ENCODE measurements at regions not wholly inside any gene's neighbourhood (a gene's known extent, or its start where the extent isn't known, plus 50 kb on each side); places are given as distances from the start of the nearest gene placed in this dataset.

- intact Hi-C loops (cut with micrococcal nuclease; ENCODE audit: unreplicated experiment) (no loop called here), in situ Hi-C loops (cut with HindIII; ENCODE audit: low pct_unique_long_range_greater_than_20kb, low sequenced_read_pairs) (no loop called here)
- no peak for TF ChIP-seq CTCF (IDR thresholded peaks at IDR 0.05)
- no peak for TF ChIP-seq SIN3A (IDR thresholded peaks at IDR 0.05; ENCODE audit: borderline replicate concordance, insufficient read depth, low read depth, low read length)
- no peak for TF ChIP-seq REST (IDR thresholded peaks at IDR 0.05; ENCODE audit: insufficient read depth in 1 of 2, low read depth in 2 of 2, low read length in 1 of 2)
- TF ChIP-seq TCF7L2 (IDR thresholded peaks at IDR 0.05; ENCODE audit: low read depth, low read length), result no peak
- TF ChIP-seq POLR2AphosphoS5 (IDR thresholded peaks at IDR 0.05; ENCODE audit: low read depth, low read length), result no peak
- POLR2A ChIA-PET, result no interaction called here
- Histone ChIP-seq H3K9me3 (ENCODE audit: control insufficient read depth, insufficient read depth, low read depth, low read length) (no peaks in the 10 kb centered on the region), H3K4me3 (ENCODE audit: low read depth in 2 of 2, low read length in 2 of 2) (no peak overlapping the region), H3K27ac (ENCODE audit: low read length) (no peak overlapping the region), H3K4me1 (ENCODE audit: control insufficient read depth, insufficient read depth, low read length) (no peaks in the 10 kb centered on the region), H3K27me3 (ENCODE audit: control insufficient read depth, insufficient read depth, low read length) (no peaks in the 10 kb centered on the region; the same call in 1 of the 2 replicates), H3K36me3 (ENCODE audit: control insufficient read depth, insufficient read depth, low read length) (no peaks in the 10 kb centered on the region)
- ATAC-seq, result no peak
- BruUV-seq (replicated peaks), result no TSS peak
- DNase-seq (ENCODE audit: low read depth, low spot score), result no peak
- CTCF ChIA-PET, result no interaction called here
Observed at GRCh38 chr18:47632970-47633635, 297.4 kb downstream of the SMAD2 start.

- no peaks in the 10 kb centered on the region for H3K36me3 ChIP-seq (ENCODE audit: control insufficient read depth, insufficient read depth, low read length)
- H3K27me3 ChIP-seq (ENCODE audit: control insufficient read depth, insufficient read depth, low read length), result no peaks in the 10 kb centered on the region; the same call in 1 of the 2 replicates
- H3K4me3 ChIP-seq (ENCODE audit: low read depth in 2 of 2, low read length in 2 of 2), result no peak overlapping the region
- no peak for ATAC-seq
- CTCF ChIA-PET, result no interaction called here
- no TSS peak for BruUV-seq (replicated peaks)
- no peak overlapping the region for H3K27ac ChIP-seq (ENCODE audit: low read length)
- no peaks in the 10 kb centered on the region for H3K4me1 ChIP-seq (ENCODE audit: control insufficient read depth, insufficient read depth, low read length)
- in situ Hi-C loops (cut with HindIII; ENCODE audit: low pct_unique_long_range_greater_than_20kb, low sequenced_read_pairs) (no loop called here), intact Hi-C loops (cut with micrococcal nuclease; ENCODE audit: unreplicated experiment) (no loop called here)
- TF ChIP-seq REST (IDR thresholded peaks at IDR 0.05; ENCODE audit: insufficient read depth in 1 of 2, low read depth in 2 of 2, low read length in 1 of 2), result no peak
- POLR2A ChIA-PET, result no interaction called here
- DNase-seq (ENCODE audit: low read depth, low spot score), result no peak
- H3K9me3 ChIP-seq (ENCODE audit: control insufficient read depth, insufficient read depth, low read depth, low read length), result no peaks in the 10 kb centered on the region
Observed at GRCh38 chr18:47628893-47629292, 301.6 kb downstream of the SMAD2 start.

All from Panc1 (cell line).